Panc1 (cell line): ENCODE measurements at regions not wholly inside any gene's neighbourhood (a gene's known extent, or its start where the extent isn't known, plus 50 kb on each side); places are given as distances from the start of the nearest gene placed in this dataset.
"Not testable (repeated sequence)": the region's sequence is repeated elsewhere in the genome, so short reads cannot be mapped to it uniquely, and the experiment has no call there.

Source experiments
- ATAC-seq: fragments of 200-7000 bp; cut with Tn5 transposase; 2 replicates; pipeline ENCODE4 v1.9.1; 2020; ENCODE audit warnings: mild to moderate bottlenecking, moderate library complexity
- BruUV-seq: library from RNA; stranded (reverse); fragments of 400-500 nt; replicated peaks from 2 replicates; lab custom pipeline; 2021; lab: Mats Ljungman, UMichigan
- CTCF ChIA-PET: fragments of 300-600 bp; sonication (Branson Sonifier 250); formaldehyde crosslinking; loops from one replicate; lab custom pipeline; 2022; ENCODE audit warnings: antibody characterized with exemption; lab: Charles Lee
- POLR2A ChIA-PET: fragments of 300-600 bp; sonication (Branson Sonifier 250); formaldehyde crosslinking; loops from one replicate; lab custom pipeline; 2022; ENCODE audit warnings: antibody characterized with exemption; lab: Charles Lee
- DNase-seq: peaks from one replicate; pipeline ENCODE4 v3.0.0-alpha.2; 2010; ENCODE audit warnings: low read depth, low spot score
- H3K27ac ChIP-seq: 2 replicates; pipeline ENCODE4 v1.5.1; 2011; ENCODE audit warnings: mild to moderate bottlenecking, low read length, inconsistent platforms
- H3K27me3 ChIP-seq: fragments of 200-500 bp; sonication (Bioruptor generic); 2 replicates; pipeline ENCODE4 v1.6.0; 2014; ENCODE audit warnings: low read length, inconsistent platforms; ENCODE audit not compliant: control insufficient read depth, insufficient read depth
- H3K36me3 ChIP-seq: fragments of 200-500 bp; sonication (Bioruptor generic); 2 replicates; pipeline ENCODE4 v1.5.1; 2014; ENCODE audit warnings: inconsistent platforms, mild to moderate bottlenecking, low read length, moderate library complexity; ENCODE audit not compliant: control insufficient read depth, insufficient read depth
- H3K4me1 ChIP-seq: 2 replicates; pipeline ENCODE4 v1.5.1; 2011; ENCODE audit warnings: inconsistent platforms, mild to moderate bottlenecking, low read length, moderate library complexity; ENCODE audit not compliant: control insufficient read depth, insufficient read depth
- H3K4me3 ChIP-seq, 2 experiments: 2 replicates each; pipeline ENCODE4 v1.5.1; 2011 to 2012; ENCODE audit warnings: low read depth in 2 of 2, low read length in 2 of 2, mild to moderate bottlenecking in 2 of 2, inconsistent platforms in 1 of 2, moderate library complexity in 1 of 2
- H3K9me3 ChIP-seq: fragments of 200-500 bp; sonication (Bioruptor generic); 2 replicates; pipeline ENCODE4 v1.5.1; 2014; ENCODE audit warnings: low read depth, mild to moderate bottlenecking, inconsistent platforms, low read length, moderate library complexity; ENCODE audit not compliant: control insufficient read depth, insufficient read depth
- POLR2AphosphoS5 ChIP-seq: IDR thresholded peaks from 2 replicates; pipeline ENCODE4 v1.6.1; 2012; ENCODE audit warnings: mild to moderate bottlenecking, low read depth, low read length, moderate library complexity
- REST ChIP-seq, 2 experiments: IDR thresholded peaks; 2 replicates each; pipeline ENCODE4 v1.6.1; 2011 to 2012; ENCODE audit warnings: low read depth in 2 of 2, control low read depth in 1 of 2, low read length in 1 of 2, mild to moderate bottlenecking in 1 of 2, moderate library complexity in 1 of 2; ENCODE audit not compliant: insufficient read depth in 1 of 2
- SIN3A ChIP-seq: IDR thresholded peaks from 2 replicates; pipeline ENCODE4 v1.6.1; 2012; ENCODE audit warnings: low read depth, mild to moderate bottlenecking, low read length, moderate library complexity, borderline replicate concordance; ENCODE audit not compliant: insufficient read depth
- TCF7L2 ChIP-seq: IDR thresholded peaks from 2 replicates; pipeline ENCODE4 v1.6.1; 2011; ENCODE audit warnings: mild to moderate bottlenecking, low read depth, low read length, inconsistent platforms
- in situ Hi-C: cut with HindIII; loops from 2 replicates; pipeline ENCODE4 v1.10.0; 2016; ENCODE audit warnings: low sequenced_read_pairs, low pct_unique_long_range_greater_than_20kb
- intact Hi-C: fragments of 100-400 bp; cut with micrococcal nuclease; formaldehyde crosslinking; loops from one replicate; pipeline ENCODE4 v1.10.0; 2022; ENCODE audit not compliant: unreplicated experiment
- TF ChIP-seq, protein P1 (sequence below): fragments of 450-650 bp; IDR thresholded peaks from 2 replicates; pipeline ENCODE4 v1.5.1; 2017; ENCODE audit warnings: mild to moderate bottlenecking

DNA sequence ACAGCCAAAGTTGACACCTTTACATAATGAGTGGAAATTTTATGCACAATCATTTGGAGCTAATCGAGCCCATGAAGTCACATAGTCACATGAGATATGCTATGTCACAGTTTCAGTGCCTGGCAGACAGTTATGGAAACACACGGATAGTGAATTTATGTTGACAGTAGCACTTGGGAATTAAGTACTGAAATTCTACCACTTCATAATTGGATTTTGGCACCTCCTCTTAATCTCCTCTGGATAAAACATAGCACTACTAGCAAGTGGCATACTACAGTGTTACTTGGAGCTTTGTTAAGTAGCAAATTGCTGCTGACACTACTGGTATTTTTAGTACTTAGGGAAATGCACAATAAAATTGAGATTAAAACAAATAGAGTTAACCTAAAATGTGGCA lies 1679.4 kb downstream of the OTOL1 start:
- no peak for DNase-seq
- intact Hi-C loops, result no loop called here
- POLR2A ChIA-PET, result no interaction called here

DNA sequence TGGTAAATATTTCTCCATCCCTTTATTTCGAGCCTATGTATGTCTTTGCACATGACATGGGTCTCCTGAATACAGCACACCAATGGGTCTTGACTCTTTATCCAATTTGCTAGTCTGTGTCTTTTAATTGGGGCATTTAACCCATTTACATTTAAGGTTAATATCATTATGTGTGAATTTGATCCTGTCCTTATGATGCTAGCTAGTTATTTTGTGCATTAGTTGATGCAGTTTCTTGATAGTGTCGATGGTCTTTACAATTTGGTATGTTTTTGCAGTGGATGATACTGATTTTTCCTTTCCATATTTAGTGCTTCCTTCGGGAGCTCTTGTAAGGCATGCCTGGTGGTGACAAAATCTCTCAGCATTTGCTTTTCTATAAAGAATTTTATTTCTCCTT lies 1675.9 kb downstream of the OTOL1 start:
- intact Hi-C loops, H3K4me3 ChIP-seq, CTCF ChIA-PET, H3K27ac ChIP-seq, POLR2A ChIA-PET, DNase-seq, H3K9me3 ChIP-seq, H3K27me3 ChIP-seq, in situ Hi-C loops, ATAC-seq, BruUV-seq, H3K36me3 ChIP-seq, H3K4me1 ChIP-seq: not testable (repeated sequence)

More for the DNA sequence above, 1679.4 kb downstream of the OTOL1 start:
- no peaks in the 10 kb centered on the region for H3K27me3 ChIP-seq
- no peak for ATAC-seq
- no peak for TF ChIP-seq SIN3A
- no peak for TF ChIP-seq TCF7L2
- TF ChIP-seq POLR2AphosphoS5, result no peak
- TF ChIP-seq, protein P1, sequence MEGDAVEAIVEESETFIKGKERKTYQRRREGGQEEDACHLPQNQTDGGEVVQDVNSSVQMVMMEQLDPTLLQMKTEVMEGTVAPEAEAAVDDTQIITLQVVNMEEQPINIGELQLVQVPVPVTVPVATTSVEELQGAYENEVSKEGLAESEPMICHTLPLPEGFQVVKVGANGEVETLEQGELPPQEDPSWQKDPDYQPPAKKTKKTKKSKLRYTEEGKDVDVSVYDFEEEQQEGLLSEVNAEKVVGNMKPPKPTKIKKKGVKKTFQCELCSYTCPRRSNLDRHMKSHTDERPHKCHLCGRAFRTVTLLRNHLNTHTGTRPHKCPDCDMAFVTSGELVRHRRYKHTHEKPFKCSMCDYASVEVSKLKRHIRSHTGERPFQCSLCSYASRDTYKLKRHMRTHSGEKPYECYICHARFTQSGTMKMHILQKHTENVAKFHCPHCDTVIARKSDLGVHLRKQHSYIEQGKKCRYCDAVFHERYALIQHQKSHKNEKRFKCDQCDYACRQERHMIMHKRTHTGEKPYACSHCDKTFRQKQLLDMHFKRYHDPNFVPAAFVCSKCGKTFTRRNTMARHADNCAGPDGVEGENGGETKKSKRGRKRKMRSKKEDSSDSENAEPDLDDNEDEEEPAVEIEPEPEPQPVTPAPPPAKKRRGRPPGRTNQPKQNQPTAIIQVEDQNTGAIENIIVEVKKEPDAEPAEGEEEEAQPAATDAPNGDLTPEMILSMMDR, result no peak
- TF ChIP-seq REST (IDR thresholded peaks at IDR 0.05; ENCODE audit: insufficient read depth in 1 of 2, low read depth in 2 of 2, low read length in 1 of 2), result no peak
- no TSS peak for BruUV-seq
- no peak overlapping the region for H3K27ac ChIP-seq
- in situ Hi-C loops, result no loop called here
- H3K9me3 ChIP-seq, result no peaks in the 10 kb centered on the region
- H3K36me3 ChIP-seq, result no peaks in the 10 kb centered on the region
- H3K4me3 ChIP-seq, result no peak overlapping the region
- CTCF ChIA-PET, result no interaction called here
- H3K4me1 ChIP-seq, result no peaks in the 10 kb centered on the region

- Histone ChIP-seq H3K9me3 (no peaks in the 10 kb centered on the region), H3K36me3 (no peaks in the 10 kb centered on the region), H3K27ac (no peak overlapping the region), H3K27me3 (no peaks in the 10 kb centered on the region), H3K4me1 (no peaks in the 10 kb centered on the region), H3K4me3 (no peak overlapping the region)
- no peak for DNase-seq
- ChIA-PET CTCF (no interaction called here), POLR2A (no interaction called here)
- no TSS peak for BruUV-seq
- no peak for ATAC-seq
- TF ChIP-seq REST (IDR thresholded peaks at IDR 0.05; ENCODE audit: insufficient read depth in 1 of 2, low read depth in 2 of 2, low read length in 1 of 2) (no peak), SIN3A (no peak), POLR2AphosphoS5 (no peak), TCF7L2 (no peak)
- TF ChIP-seq, protein P1, result no peak
- in situ Hi-C loops, result no loop called here
- intact Hi-C loops, result no loop called here
Observed at GRCh38 chr3:163166197-163166596, 1669.6 kb downstream of the OTOL1 start.
